ENCODE measurements at regions not wholly inside any gene's neighbourhood (a gene's known extent, or its start where the extent isn't known, plus 50 kb on each side); places are given as distances from the start of the nearest gene placed in this dataset.

GRCh38 chr5:145708169-145708568 is 127.0 kb downstream of the PRELID2 start:
- no peak for DNase-seq

- DNase-seq = no peak
Measured at GRCh38 chr5:145704724-145705123, 130.4 kb downstream of the PRELID2 start.

DNA sequence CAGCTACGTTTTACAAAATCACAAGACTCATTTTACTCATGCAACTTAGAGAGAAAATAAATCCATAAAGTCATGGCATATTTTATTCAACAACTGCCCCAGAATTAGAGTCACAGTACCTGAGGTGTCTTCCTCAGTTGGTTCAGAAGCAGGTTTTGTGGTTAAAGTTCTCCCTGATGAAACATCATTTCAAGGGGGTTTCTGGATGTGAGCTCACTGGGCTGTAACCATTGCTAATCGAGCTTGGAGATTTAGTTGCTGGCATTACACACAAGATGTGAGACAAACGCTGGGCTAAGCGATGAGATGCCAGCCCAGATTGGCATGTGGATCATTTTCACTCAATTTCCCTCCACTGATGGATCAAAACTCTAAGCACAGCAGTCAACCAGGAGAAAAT is 131.3 kb downstream of the PRELID2 start:
- no peak for DNase-seq

GRCh38 chr5:145701404-145701803 is 133.7 kb downstream of the PRELID2 start:
- no peak for DNase-seq

DNA sequence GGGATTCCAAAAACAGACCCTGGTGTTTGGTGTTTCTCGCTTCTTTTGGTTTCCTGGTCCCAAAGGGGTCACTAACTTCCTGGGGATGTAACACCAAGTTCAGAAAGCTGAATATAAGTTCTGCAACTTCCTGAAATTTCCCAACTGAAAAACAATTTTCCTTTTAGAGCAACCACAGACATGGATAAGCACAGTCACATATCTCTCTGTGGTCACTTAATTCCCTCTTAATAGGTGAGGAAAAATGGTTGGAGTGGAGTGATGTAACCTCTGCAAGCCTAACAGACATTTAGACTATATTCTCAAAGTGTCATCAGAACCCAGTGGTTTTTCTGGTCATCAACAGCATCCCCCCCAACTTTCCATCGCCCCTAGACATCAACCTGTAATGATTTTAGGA is 135.3 kb downstream of the PRELID2 start:
- no peak for DNase-seq

- DNase-seq = peak; percentile 62
Measured at GRCh38 chr5:145697251-145697990, 137.7 kb downstream of the PRELID2 start.

DNA sequence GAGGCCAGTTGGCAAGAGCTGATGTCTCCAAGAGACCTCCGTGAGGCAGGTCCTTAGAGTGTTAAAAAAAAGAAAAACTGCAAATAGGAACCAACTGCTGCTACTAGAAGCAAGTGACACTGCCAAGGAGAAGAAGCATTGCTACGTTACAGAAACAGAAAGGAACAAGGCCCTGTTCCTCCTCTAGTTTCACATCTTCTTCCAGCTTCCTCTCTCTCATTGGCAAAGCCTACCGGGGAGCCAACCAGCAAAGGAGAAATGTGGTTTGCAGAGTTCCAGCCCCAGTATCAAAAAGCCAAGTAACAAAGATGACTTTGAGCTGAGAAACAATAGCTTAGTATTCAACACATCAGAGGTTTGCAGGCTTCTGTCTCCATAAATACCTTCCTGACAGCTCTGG is 145.9 kb downstream of the PRELID2 start:
- DNase-seq = no peak

DNA sequence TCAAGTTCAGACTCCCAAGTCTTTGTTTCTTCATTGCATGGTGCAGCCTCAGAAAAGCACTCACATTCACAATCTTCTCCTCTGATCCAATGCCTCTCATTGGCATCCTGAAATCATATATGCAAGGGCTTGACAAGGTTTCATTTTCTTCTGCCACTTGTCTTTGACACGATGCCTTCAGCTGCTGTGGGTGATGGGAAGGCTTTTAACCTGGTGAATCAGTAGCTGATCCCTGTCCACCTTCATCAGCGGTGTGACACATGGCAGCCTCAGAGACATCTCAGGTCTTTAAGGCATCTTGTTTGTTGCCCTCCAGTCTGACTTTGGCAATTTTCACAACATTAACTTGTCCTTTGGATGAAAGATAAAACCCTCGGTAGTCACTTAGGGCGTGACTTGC is 147.2 kb downstream of the PRELID2 start:
- no peak for DNase-seq

- DNase-seq = no peak
Measured at GRCh38 chr5:145685417-145685816, 149.7 kb downstream of the PRELID2 start.

GRCh38 chr5:145683431-145683830 is 151.7 kb downstream of the PRELID2 start:
- no peak for DNase-seq

- DNase-seq = no peak
Measured at GRCh38 chr5:145682197-145682899, 152.8 kb downstream of the PRELID2 start.

DNA sequence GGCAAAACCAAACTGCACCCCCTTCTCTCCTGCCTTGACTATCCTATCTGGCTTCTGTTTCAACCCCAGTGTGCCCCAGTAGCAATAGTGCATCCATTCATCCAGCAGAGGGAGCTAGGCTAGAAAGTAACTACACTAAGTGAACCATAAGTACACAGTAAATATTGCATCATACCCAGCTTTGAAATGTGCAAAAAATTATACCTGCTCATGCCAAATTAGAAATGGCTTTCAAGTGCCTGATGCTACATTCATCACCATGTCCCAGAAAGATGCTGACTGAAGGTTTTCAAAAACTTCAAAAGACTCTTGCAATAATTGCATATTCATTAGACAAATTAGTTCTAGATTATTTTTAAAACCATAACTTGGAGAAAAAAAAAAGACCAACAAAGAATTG is 153.5 kb downstream of the PRELID2 start:
- peak; percentile 81 for DNase-seq

- no peak for DNase-seq
Measured at GRCh38 chr5:145681216-145681615, 153.9 kb downstream of the PRELID2 start.

- DNase-seq = no peak
Measured at GRCh38 chr5:145680767-145681166, 154.4 kb downstream of the PRELID2 start.

- peak; percentile 34 for DNase-seq
Measured at GRCh38 chr5:145680169-145680568, 155.0 kb downstream of the PRELID2 start.

GRCh38 chr5:145678255-145678654 is 156.9 kb downstream of the PRELID2 start:
- DNase-seq = no peak

- no peak for DNase-seq
Measured at GRCh38 chr5:145673786-145674185, 161.4 kb downstream of the PRELID2 start.

GRCh38 chr5:145668714-145669113 is 166.4 kb downstream of the PRELID2 start:
- no peak for DNase-seq

DNA sequence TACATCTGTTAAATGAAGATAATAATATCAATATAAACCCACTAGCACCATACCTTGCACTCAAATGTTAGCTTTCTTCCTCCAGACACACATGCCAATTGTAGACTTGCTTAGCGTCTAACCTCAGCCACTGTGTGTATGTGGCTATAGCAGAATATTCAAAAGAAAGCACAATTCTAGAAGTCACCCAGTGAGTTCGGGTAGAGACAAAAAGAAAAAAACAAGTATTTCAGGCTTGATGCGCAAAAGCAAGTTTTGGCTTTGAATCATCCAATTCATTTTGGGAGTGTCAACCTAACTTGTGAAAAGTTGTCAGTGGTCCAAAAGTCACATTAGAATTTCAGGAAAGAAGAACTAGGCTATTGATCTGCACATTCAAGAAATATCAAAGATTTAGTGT is 167.4 kb downstream of the PRELID2 start:
- no peak for DNase-seq

DNA sequence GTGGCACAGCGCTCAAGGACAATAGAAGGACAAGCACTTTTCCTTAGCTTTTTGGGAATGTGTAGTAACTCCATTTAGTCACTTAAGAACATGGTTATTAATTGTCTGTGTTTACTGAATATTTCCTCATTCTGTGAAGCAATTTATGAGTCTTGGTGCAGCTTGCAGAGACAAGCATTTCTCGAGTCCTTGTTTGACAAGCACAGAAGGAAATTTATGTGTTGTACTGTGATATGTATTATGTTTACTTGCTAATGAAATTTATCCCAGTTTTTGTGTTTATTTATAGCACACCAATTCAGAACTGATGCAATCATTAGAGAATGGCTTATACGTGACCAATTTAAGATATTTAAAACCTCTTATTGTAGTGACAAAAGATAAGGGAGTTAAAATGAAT is 168.6 kb downstream of the PRELID2 start:
- no peak for DNase-seq

DNA sequence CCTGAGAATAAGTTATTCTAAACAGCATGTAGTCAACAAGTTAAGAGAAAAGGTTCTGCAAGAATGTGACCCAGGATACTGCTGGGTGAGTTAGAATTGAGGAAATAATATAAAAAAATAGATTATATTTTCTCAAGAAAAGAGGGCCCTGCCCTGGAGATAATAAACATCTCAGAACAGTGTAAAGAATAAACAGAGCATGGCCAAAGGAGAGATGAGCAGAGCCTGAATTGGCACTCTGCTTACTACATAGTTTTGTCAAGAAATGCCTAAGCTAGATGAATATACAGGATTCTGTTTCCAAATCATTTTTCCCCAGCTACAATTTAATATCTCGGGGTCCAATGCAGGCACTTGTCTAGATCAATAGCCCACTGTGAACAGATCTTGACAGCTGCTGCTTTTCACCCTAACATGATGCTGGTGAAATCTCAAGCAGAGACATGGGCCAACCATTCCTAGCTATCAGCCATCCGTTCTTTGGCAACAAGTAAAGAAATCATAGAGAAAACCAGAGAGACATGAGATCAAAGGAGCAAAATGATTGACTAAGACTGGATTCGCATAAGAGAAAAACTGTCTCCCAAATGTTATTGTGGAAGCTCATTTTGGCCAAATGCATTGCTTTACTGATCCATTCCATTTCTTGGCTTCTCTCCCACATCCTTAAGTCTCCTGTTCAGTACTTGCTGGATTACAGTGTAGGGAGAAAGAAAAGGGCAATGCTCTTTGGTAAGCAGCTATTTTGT is 173.2 kb downstream of the PRELID2 start:
- DNase-seq = no peak

DNA sequence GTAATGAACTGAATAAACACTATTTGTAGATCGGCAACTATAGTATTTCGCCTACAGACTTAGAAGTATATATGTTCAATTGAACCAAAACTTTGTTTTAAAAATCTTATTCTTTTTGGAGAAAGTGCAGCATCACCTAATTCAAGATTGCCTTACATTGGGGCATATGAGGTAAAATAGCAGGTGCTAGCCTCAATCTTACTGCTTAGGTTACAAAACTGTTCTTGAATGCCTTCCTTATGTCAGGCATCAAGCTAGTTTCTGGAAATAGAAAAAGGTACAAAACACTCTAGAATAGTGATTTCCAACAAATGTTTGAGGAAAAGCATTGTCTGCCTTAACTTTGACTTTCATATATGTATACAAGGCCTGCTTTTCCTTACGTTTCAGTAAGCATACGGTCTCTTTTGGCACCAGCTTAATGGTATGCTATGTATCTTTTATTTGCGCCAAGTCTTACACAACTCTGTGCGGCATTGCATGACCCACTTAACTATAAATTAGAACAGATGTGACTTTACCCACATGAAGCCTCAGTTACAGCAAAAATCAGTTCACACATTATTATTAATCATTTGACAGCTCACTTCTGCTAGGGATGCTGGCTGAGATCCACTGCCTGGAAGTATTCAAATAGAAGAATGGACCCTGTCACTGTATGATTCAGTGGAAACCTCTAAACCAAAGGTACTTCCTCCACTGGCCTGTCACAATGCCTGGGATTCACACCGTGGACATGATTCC is 174.1 kb downstream of the PRELID2 start:
- no peak for DNase-seq

- no peak for DNase-seq
Measured at GRCh38 chr5:145658435-145658834, 176.7 kb downstream of the PRELID2 start.

Measured in NCI-H82 (cell line).